ENCODE measurements at regions not wholly inside any gene's neighbourhood (a gene's known extent, or its start where the extent isn't known, plus 50 kb on each side); places are given as distances from the start of the nearest gene placed in this dataset.
"Not testable (repeated sequence)": the region's sequence is repeated elsewhere in the genome, so short reads cannot be mapped to it uniquely, and the experiment has no call there.

GRCh38 chr6:141175458-141175857 is 957.3 kb upstream of the GJE1 start:
- DNase-seq (ENCODE audit: low spot score); FAIRE-seq: not testable (repeated sequence)

GRCh38 chr6:141174932-141175331 is 957.8 kb upstream of the GJE1 start:
- FAIRE-seq (no peak), DNase-seq (ENCODE audit: low spot score) (no peak)

- no peak for DNase-seq (ENCODE audit: low spot score)
- FAIRE-seq, result no peak
Measured at GRCh38 chr6:141173529-141173928, 959.2 kb upstream of the GJE1 start.

- FAIRE-seq (no peak), DNase-seq (ENCODE audit: low spot score) (no peak)
Measured at GRCh38 chr6:141169419-141169818, 963.3 kb upstream of the GJE1 start.

GRCh38 chr6:141167945-141168344 is 964.8 kb upstream of the GJE1 start:
- FAIRE-seq, result no peak
- no peak for DNase-seq (ENCODE audit: low spot score)

GRCh38 chr6:141165002-141165665 is 967.6 kb upstream of the GJE1 start:
- DNase-seq (ENCODE audit: low spot score), result no peak
- no peak for FAIRE-seq

- DNase-seq (ENCODE audit: low spot score), result no peak
- FAIRE-seq, result no peak
Measured at GRCh38 chr6:141164042-141164743, 968.5 kb upstream of the GJE1 start.

- FAIRE-seq (no peak), DNase-seq (ENCODE audit: low spot score) (no peak)
Measured at GRCh38 chr6:141163107-141163506, 969.6 kb upstream of the GJE1 start.

- no peak for FAIRE-seq
- DNase-seq (ENCODE audit: low spot score), result no peak
Measured at GRCh38 chr6:141158740-141159139, 974.0 kb upstream of the GJE1 start.

GRCh38 chr6:141153563-141153962 is 979.2 kb upstream of the GJE1 start:
- no peak for FAIRE-seq

GRCh38 chr6:141152951-141153350 is 979.8 kb upstream of the GJE1 start:
- DNase-seq (ENCODE audit: low spot score), result no peak
- no peak for FAIRE-seq

More at GRCh38 chr6:141153563-141153962, 979.2 kb upstream of the GJE1 start:
- no peak for DNase-seq (ENCODE audit: low spot score)

GRCh38 chr6:141151710-141152417 is 980.9 kb upstream of the GJE1 start:
- DNase-seq (ENCODE audit: low spot score) (no peak), FAIRE-seq (no peak)

GRCh38 chr6:141141870-141142269 is 990.9 kb upstream of the GJE1 start:
- DNase-seq (ENCODE audit: low spot score) (no peak), FAIRE-seq (no peak)

- DNase-seq (ENCODE audit: low spot score) (no peak), FAIRE-seq (no peak)
Measured at GRCh38 chr6:141140905-141141304, 991.8 kb upstream of the GJE1 start.

- FAIRE-seq (no peak), DNase-seq (ENCODE audit: low spot score) (no peak)
Measured at GRCh38 chr6:141139461-141139860, 993.3 kb upstream of the GJE1 start.

GRCh38 chr6:141134723-141135122 is 998.0 kb upstream of the GJE1 start:
- FAIRE-seq (no peak), DNase-seq (ENCODE audit: low spot score) (no peak)

GRCh38 chr6:141133836-141134235 is 998.9 kb upstream of the GJE1 start:
- no peak for DNase-seq (ENCODE audit: low spot score)

GRCh38 chr6:141133346-141133745 is 999.4 kb upstream of the GJE1 start:
- DNase-seq (ENCODE audit: low spot score) (no peak), FAIRE-seq (no peak)

More at GRCh38 chr6:141133836-141134235, 998.9 kb upstream of the GJE1 start:
- no peak for FAIRE-seq

- DNase-seq (ENCODE audit: low spot score) (no peak), FAIRE-seq (no peak)
Measured at GRCh38 chr6:141131616-141132015, 1001.1 kb upstream of the GJE1 start.

GRCh38 chr6:141123497-141123896 is 1009.2 kb upstream of the GJE1 start:
- no peak for DNase-seq (ENCODE audit: low spot score)
- no peak for FAIRE-seq

GRCh38 chr6:141123049-141123448 is 1009.7 kb upstream of the GJE1 start:
- no peak for FAIRE-seq
- no peak for DNase-seq (ENCODE audit: low spot score)

- DNase-seq (ENCODE audit: low spot score), result no peak
- FAIRE-seq, result no peak
Measured at GRCh38 chr6:141118991-141119390, 1013.7 kb upstream of the GJE1 start.

Data from RCC 7860 (cell line).